GM20000 (cell line): ENCODE measurements at regions not wholly inside any gene's neighbourhood (a gene's known extent, or its start where the extent isn't known, plus 50 kb on each side); places are given as distances from the start of the nearest gene placed in this dataset.

ENCODE experiments used
- DNase-seq: peaks from one replicate; pipeline ENCODE4 v3.0.0; 2012; ENCODE audit warnings: low spot score
- TF ChIP-seq, protein P1 (sequence below): IDR thresholded peaks from 2 replicates; pipeline ENCODE4 v1.5.1; 2012; ENCODE audit warnings: mild to moderate bottlenecking, control low read depth; ENCODE audit errors: extremely low read depth, missing control alignments

DNA sequence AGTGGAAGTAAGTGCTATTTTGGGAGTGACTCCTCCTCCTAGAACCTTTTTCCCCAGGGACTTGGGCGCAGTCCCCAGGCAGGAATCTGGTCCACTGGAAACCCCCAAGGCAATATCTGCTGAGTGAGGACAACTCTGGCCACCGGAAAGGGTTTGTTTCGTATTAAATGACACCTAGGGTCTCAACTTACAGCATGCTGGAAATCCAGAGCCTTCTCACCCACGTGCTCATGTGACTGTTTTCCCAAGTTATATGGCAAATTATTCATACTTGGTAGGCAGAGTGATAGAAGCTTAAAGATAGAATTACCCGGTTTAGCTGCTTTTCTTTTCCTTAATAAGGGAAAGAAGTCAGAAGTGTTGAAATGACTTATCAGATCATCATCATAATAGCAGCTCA, 436.9 kb upstream of the SPRED2 start:
- DNase-seq = no peak
- TF ChIP-seq, protein P1, sequence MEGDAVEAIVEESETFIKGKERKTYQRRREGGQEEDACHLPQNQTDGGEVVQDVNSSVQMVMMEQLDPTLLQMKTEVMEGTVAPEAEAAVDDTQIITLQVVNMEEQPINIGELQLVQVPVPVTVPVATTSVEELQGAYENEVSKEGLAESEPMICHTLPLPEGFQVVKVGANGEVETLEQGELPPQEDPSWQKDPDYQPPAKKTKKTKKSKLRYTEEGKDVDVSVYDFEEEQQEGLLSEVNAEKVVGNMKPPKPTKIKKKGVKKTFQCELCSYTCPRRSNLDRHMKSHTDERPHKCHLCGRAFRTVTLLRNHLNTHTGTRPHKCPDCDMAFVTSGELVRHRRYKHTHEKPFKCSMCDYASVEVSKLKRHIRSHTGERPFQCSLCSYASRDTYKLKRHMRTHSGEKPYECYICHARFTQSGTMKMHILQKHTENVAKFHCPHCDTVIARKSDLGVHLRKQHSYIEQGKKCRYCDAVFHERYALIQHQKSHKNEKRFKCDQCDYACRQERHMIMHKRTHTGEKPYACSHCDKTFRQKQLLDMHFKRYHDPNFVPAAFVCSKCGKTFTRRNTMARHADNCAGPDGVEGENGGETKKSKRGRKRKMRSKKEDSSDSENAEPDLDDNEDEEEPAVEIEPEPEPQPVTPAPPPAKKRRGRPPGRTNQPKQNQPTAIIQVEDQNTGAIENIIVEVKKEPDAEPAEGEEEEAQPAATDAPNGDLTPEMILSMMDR = no peak

DNA sequence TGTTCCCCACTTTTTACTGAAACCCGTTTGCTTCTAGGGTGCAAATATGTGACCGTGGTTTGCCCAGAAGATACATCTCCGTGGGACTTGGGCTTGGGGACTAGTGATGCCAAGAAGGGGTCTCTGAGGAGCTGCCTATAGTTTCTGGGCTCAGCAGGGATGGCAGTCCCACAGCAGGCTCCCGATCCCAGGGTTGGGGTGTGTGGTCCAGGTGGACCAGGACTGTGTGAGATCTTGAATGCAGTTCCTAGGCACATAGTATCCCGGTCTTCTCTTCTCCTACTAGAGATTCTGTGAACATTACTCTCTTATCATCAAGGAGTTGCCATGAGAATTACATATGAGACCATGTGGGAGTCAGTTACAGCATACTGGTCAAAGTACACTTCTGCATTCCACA, 435.8 kb upstream of the SPRED2 start:
- no peak for DNase-seq
- TF ChIP-seq, protein P1 = no peak

DNA sequence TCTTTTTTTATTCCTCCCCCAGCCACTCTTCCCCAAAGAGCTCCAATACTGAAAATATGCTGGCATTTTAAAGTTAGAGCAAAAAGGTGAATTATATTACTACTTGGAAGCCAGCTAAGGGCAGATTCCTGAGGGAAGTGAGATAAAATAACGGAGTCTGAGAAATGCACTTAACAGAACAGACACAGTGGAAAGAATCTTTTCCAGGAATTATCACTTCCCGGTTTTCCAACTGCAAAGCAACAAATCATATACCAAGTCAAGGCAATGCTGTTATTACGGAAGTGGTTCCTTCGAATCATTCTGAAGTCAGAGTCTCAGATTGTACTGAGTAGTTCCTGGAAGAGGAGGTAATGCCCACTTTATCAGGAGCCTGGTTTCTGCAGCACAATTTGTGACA, 435.0 kb upstream of the SPRED2 start:
- TF ChIP-seq, protein P1 = no peak
- DNase-seq = no peak

DNA sequence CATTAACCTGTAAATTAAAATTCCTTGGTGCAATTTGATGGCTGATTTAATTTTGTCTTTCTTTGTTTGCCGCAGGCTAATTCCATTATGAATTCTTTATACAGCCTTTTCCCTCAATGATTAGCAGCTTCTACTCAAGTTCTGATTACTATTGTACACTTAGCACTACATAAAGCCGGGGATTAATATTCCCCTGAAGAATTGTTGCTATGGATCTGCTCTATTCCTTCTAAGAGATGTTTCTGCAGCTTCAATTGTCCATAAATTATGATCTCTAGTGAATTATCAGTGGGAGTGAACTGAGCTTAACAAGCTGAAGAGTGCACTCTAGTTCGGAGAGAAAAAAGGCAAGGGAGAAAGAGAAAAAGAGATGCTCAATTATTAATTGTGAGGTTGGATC, 433.7 kb upstream of the SPRED2 start:
- TF ChIP-seq, protein P1 = no peak
- DNase-seq = no peak

DNA sequence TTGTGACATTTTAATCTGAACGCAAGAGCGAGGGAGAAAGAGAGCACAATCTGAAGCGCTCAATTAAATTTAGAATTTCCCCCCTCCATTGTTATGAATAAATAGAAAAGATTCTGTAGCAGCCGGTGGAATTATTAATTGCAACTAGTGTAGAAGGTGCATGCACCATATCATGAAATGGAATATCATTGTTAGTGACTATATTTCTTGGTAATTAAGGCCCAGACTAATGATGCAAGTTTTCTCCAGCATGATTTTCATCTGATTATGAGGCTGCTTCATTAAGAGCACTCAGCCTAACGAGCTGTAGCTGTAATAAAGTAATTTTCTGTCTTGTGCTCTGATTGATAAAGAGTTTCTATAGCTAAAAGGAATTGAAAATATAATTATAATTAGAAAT, 432.2 kb upstream of the SPRED2 start:
- no peak for DNase-seq
- TF ChIP-seq, protein P1 = no peak

DNA sequence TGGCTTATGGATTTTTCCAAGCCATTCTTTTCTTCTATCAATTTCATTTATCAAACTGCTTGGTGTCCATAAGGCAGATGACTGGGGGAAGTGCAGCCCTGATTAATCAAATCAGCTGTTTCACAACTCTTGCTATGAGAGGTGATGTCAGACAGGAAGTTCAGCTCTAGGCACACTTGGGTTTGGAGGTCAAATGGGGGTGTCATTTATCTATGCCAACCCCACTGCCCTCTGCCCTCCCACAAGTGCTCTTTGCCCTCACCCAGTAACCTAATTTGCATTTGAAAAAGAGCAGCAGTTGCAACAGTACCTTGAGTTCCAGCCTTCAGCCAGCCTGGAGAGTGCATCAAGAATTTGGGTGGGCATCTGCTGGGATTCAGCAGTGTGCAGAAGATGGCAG, 431.3 kb upstream of the SPRED2 start:
- no peak for DNase-seq
- TF ChIP-seq, protein P1 = no peak

DNA sequence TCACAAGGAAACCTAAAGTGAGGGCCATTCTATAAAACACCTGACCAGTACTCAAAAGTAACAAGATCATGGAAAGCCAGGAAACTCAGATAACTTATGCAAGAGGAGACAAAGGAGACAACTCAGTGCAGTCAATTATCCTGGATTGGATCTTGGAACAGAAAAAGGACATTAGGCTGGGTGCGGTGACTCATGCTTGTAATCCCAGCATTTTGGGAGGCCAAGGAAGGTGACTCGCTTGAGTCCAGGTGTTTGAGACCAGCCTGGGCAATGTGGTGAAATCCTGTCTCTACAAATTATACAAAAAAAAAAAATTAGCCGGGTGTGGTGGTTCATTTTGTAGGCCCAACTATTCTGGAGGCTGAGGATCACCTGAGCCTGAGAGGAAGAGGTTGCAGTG, 424.5 kb upstream of the SPRED2 start:
- DNase-seq = no peak
- TF ChIP-seq, protein P1 = no peak
